Middle frontal gyrus (tissue), 1 donor: ENCODE measurements at regions not wholly inside any gene's neighbourhood (a gene's known extent, or its start where the extent isn't known, plus 50 kb on each side); places are given as distances from the start of the nearest gene placed in this dataset.

Source experiments
- DNase-seq: peaks from one replicate; pipeline ENCODE4 v3.0.0-alpha.2; 2015; ENCODE audit warnings: low spot score; ENCODE audit errors: extremely low spot score

- DNase-seq = no peak
These were observed 267.1 kb upstream of the TNRC6C start for GRCh38 chr17:77691216-77692085.

GRCh38 chr17:77692571-77693161, 265.8 kb upstream of the TNRC6C start:
- DNase-seq = no peak

GRCh38 chr17:77693301-77693700, 265.2 kb upstream of the TNRC6C start:
- no peak for DNase-seq

- no peak for DNase-seq
These were observed 264.7 kb upstream of the TNRC6C start for GRCh38 chr17:77693776-77694175.

- DNase-seq = no peak
These were observed 263.8 kb upstream of the TNRC6C start for GRCh38 chr17:77694391-77695363.

- DNase-seq = no peak
These were observed 263.1 kb upstream of the TNRC6C start for GRCh38 chr17:77695386-77695785.

- no peak for DNase-seq
These were observed 262.3 kb upstream of the TNRC6C start for GRCh38 chr17:77696151-77696720.

- no peak for DNase-seq
These were observed 261.6 kb upstream of the TNRC6C start for GRCh38 chr17:77696721-77697460.

- no peak for DNase-seq
These were observed 260.8 kb upstream of the TNRC6C start for GRCh38 chr17:77697480-77698400.

- DNase-seq = no peak
These were observed 259.4 kb upstream of the TNRC6C start for GRCh38 chr17:77698903-77699623.

GRCh38 chr17:77700165-77700881, 258.2 kb upstream of the TNRC6C start:
- no peak for DNase-seq

- no peak for DNase-seq
These were observed 256.5 kb upstream of the TNRC6C start for GRCh38 chr17:77701996-77702395.

GRCh38 chr17:77704048-77704815, 254.3 kb upstream of the TNRC6C start:
- DNase-seq = no peak

GRCh38 chr17:77706938-77707337, 251.6 kb upstream of the TNRC6C start:
- no peak for DNase-seq

GRCh38 chr17:77707546-77707945, 251.0 kb upstream of the TNRC6C start:
- DNase-seq = no peak

- no peak for DNase-seq
These were observed 250.5 kb upstream of the TNRC6C start for GRCh38 chr17:77708049-77708448.

GRCh38 chr17:77708936-77709335, 249.6 kb upstream of the TNRC6C start:
- DNase-seq = no peak

- DNase-seq = no peak
These were observed 248.9 kb upstream of the TNRC6C start for GRCh38 chr17:77709594-77709993.
